PC-3 (cell line): ENCODE measurements at regions not wholly inside any gene's neighbourhood (a gene's known extent, or its start where the extent isn't known, plus 50 kb on each side); places are given as distances from the start of the nearest gene placed in this dataset.

Experiments used
- ATAC-seq: fragments of 200-7000 bp; cut with Tn5 transposase; 2 replicates; pipeline ENCODE4 v1.9.1; 2020; ENCODE audit warnings: mild to moderate bottlenecking, moderate library complexity
- BruUV-seq: library from RNA; stranded (reverse); fragments of 400-500 nt; replicated peaks from 2 replicates; lab custom pipeline; 2021; lab: Mats Ljungman, UMichigan
- CTCF ChIA-PET: fragments of 300-600 bp; sonication (Branson Sonifier 250); formaldehyde crosslinking; loops from one replicate; lab custom pipeline; 2022; ENCODE audit warnings: antibody characterized with exemption; lab: Charles Lee
- POLR2A ChIA-PET: fragments of 300-600 bp; sonication (Branson Sonifier 250); formaldehyde crosslinking; loops from one replicate; lab custom pipeline; 2022; ENCODE audit warnings: antibody characterized with exemption; ENCODE audit not compliant: unreplicated experiment; lab: Charles Lee
- DNase-seq: peaks from one replicate; pipeline ENCODE4 v3.0.0-alpha.2; 2015
- H2AFZ ChIP-seq: fragments of 300-600 bp; sonication (generic); 2 replicates; pipeline ENCODE4 v1.6.0; 2016; ENCODE audit warnings: antibody characterized with exemption, low read length
- H3F3A ChIP-seq: fragments of 300-600 bp; sonication (generic); one replicate; pipeline ENCODE4 v1.6.0; 2017; ENCODE audit warnings: antibody characterized with exemption, low read length, control low read depth, mild to moderate bottlenecking; ENCODE audit not compliant: unreplicated experiment
- H3K27ac ChIP-seq: fragments of 300-600 bp; sonication (generic); 2 replicates; pipeline ENCODE4 v1.5.1; 2016; ENCODE audit warnings: mild to moderate bottlenecking, low read length
- H3K27me3 ChIP-seq: fragments of 300-600 bp; sonication (generic); 2 replicates; pipeline ENCODE4 v1.6.1; 2016; ENCODE audit warnings: low read length, mixed read lengths
- H3K36me3 ChIP-seq: fragments of 300-600 bp; sonication (generic); 2 replicates; pipeline ENCODE4 v1.6.1; 2016; ENCODE audit warnings: low read depth, mixed run types, low read length, mixed read lengths
- H3K4me1 ChIP-seq: fragments of 300-600 bp; sonication (generic); 2 replicates; pipeline ENCODE4 v1.5.1; 2016; ENCODE audit warnings: low read length; ENCODE audit not compliant: insufficient read depth
- H3K4me2 ChIP-seq: fragments of 300-600 bp; sonication (generic); 2 replicates; pipeline ENCODE4 v1.6.0; 2016; ENCODE audit warnings: low read length
- H3K4me3 ChIP-seq: fragments of 300-600 bp; sonication (generic); 2 replicates; pipeline ENCODE4 v1.5.1; 2016; ENCODE audit warnings: mild to moderate bottlenecking, low read length, mixed read lengths
- H3K79me2 ChIP-seq: fragments of 300-600 bp; sonication (generic); 2 replicates; pipeline ENCODE4 v1.6.1; 2017; ENCODE audit warnings: low read length, mixed read lengths
- H3K9ac ChIP-seq: fragments of 300-600 bp; sonication (generic); 2 replicates; pipeline ENCODE4 v1.6.0; 2016; ENCODE audit warnings: mild to moderate bottlenecking, low read length
- H3K9me2 ChIP-seq: fragments of 300-600 bp; sonication (generic); replicated peaks from 2 replicates; pipeline ENCODE4 v1.6.1; 2016; ENCODE audit warnings: mixed run types, low read length, mixed read lengths
- H3K9me3 ChIP-seq: fragments of 300-600 bp; sonication (generic); 2 replicates; pipeline ENCODE4 v1.6.1; 2016; ENCODE audit warnings: low read length, mixed read lengths
- H4K20me1 ChIP-seq: fragments of 300-600 bp; sonication (generic); 2 replicates; pipeline ENCODE4 v1.6.1; 2016; ENCODE audit warnings: low read length, mixed read lengths
- CTCF ChIP-seq: fragments of 300-600 bp; sonication (generic); conservative IDR thresholded peaks from 2 replicates; pipeline ENCODE4 v1.5.1; 2017; ENCODE audit warnings: antibody characterized with exemption, low read depth, mild to moderate bottlenecking, low read length
- EZH2 ChIP-seq: fragments of 300-600 bp; sonication (generic); IDR thresholded peaks from one replicate; pipeline ENCODE4 v1.6.1; 2017; ENCODE audit warnings: antibody characterized with exemption, mild to moderate bottlenecking, low read length; ENCODE audit not compliant: unreplicated experiment
- EZH2phosphoT487 ChIP-seq: fragments of 300-600 bp; sonication (generic); IDR thresholded peaks from 2 replicates; pipeline ENCODE4 v1.6.1; 2018; ENCODE audit warnings: mild to moderate bottlenecking, antibody characterized with exemption, low read length, borderline replicate concordance
- intact Hi-C: fragments of 100-400 bp; cut with micrococcal nuclease; formaldehyde crosslinking; loops from 2 replicates; pipeline ENCODE4 v1.9.0; 2023

- no TSS peak for BruUV-seq
- no peak for ATAC-seq
- Histone ChIP-seq H3F3A (no peaks in the 10 kb centered on the region), H4K20me1 (no peaks in the 10 kb centered on the region), H3K9me3 (no peaks in the 10 kb centered on the region), H3K4me3 (no peak overlapping the region), H3K27ac (no peak overlapping the region), H3K27me3 (no peaks in the 10 kb centered on the region; the same call in 1 of the 2 replicates), H3K36me3 (no peaks in the 10 kb centered on the region), H3K9me2 (no peaks in the 10 kb centered on the region), H3K4me2 (no peak overlapping the region), H2AFZ (no peak overlapping the region), H3K9ac (no peak overlapping the region), H3K79me2 (no peaks in the 10 kb centered on the region), H3K4me1 (no peaks in the 10 kb centered on the region)
- TF ChIP-seq EZH2 (no peak), CTCF (no peak), EZH2phosphoT487 (no peak)
- intact Hi-C loops = no loop called here
- ChIA-PET POLR2A (no interaction called here), CTCF (no interaction called here)
- no peak for DNase-seq
Observed at GRCh38 chr6:88321306-88321705, 155.2 kb upstream of the CNR1 start.

GRCh38 chr6:88311561-88311960 is 145.4 kb upstream of the CNR1 start:
- no peak for ATAC-seq
- POLR2A ChIA-PET = no interaction called here
- intact Hi-C loops = no loop called here

More at GRCh38 chr6:88311561-88311960, 145.4 kb upstream of the CNR1 start:
- no peaks in the 10 kb centered on the region for H3K9me3 ChIP-seq
- no peaks in the 10 kb centered on the region for H3F3A ChIP-seq
- no peaks in the 10 kb centered on the region; the same call in 1 of the 2 replicates for H3K27me3 ChIP-seq
- no peak overlapping the region for H3K27ac ChIP-seq
- no TSS peak for BruUV-seq
- no peak overlapping the region for H3K4me3 ChIP-seq
- no peak for DNase-seq
- H3K79me2 ChIP-seq = no peaks in the 10 kb centered on the region
- TF ChIP-seq EZH2phosphoT487 = no peak
- no peak for TF ChIP-seq EZH2
- TF ChIP-seq CTCF = no peak
- H3K4me1 ChIP-seq = no peaks in the 10 kb centered on the region
- H3K36me3 ChIP-seq = no peaks in the 10 kb centered on the region
- H3K4me2 ChIP-seq = no peak overlapping the region
- H3K9ac ChIP-seq = no peak overlapping the region
- H3K9me2 ChIP-seq = no peaks in the 10 kb centered on the region
- H2AFZ ChIP-seq = no peak overlapping the region
- H4K20me1 ChIP-seq = no peaks in the 10 kb centered on the region
- CTCF ChIA-PET = no interaction called here
